ENCODE measurements at regions not wholly inside any gene's neighbourhood (a gene's known extent, or its start where the extent isn't known, plus 50 kb on each side); places are given as distances from the start of the nearest gene placed in this dataset.

DNA sequence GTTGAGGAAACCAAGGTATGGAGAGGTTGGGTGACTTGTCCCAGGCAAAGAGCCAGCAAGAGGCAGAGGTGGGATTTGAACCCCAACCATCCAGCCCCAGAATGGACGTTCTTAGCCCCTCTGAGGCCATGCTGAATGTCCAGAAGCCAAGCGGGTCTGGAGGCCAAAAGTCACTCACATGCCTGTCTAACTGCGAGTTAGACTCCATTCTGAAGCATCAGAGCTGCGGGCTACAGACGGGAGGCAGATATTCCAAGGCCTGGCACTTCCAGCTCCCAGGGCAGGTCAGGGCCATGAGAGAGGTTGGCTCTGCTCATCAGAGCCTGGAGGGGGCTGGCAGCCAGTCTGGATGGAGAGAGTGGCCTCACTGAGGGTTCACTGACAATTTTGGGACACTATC, 616.5 kb downstream of the BRD1 start:
- H3K9me1 ChIP-seq (ENCODE audit: insufficient read depth, low read length): no peaks in the 10 kb centered on the region
- TF ChIP-seq, protein P1, sequence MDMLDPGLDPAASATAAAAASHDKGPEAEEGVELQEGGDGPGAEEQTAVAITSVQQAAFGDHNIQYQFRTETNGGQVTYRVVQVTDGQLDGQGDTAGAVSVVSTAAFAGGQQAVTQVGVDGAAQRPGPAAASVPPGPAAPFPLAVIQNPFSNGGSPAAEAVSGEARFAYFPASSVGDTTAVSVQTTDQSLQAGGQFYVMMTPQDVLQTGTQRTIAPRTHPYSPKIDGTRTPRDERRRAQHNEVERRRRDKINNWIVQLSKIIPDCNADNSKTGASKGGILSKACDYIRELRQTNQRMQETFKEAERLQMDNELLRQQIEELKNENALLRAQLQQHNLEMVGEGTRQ (IDR thresholded peaks at IDR 0.05; ENCODE audit: low read depth, low read length): no peak
- TF ChIP-seq NFE2L2 (IDR thresholded peaks at IDR 0.05; ENCODE audit: low read depth, low read length): no peak
- no peak for TF ChIP-seq CEBPB (IDR thresholded peaks at IDR 0.05; ENCODE audit: low read depth, low read length)
- TF ChIP-seq POLR2A (IDR thresholded peaks at IDR 0.05; ENCODE audit: low read depth, low read length): no peak
- no peak for TF ChIP-seq SMC3 (IDR thresholded peaks at IDR 0.05; ENCODE audit: low read depth, low read length)
- TF ChIP-seq RCOR1 (IDR thresholded peaks at IDR 0.05; ENCODE audit: insufficient replicate concordance, low read length): no peak
- TF ChIP-seq MAZ (IDR thresholded peaks at IDR 0.05; ENCODE audit: borderline replicate concordance, low read depth, low read length): no peak
- TF ChIP-seq MXI1 (IDR thresholded peaks at IDR 0.05; ENCODE audit: borderline replicate concordance, low read depth, low read length): no peak
- TF ChIP-seq FOS (IDR thresholded peaks at IDR 0.05; ENCODE audit: low read depth, low read length): no peak
- TF ChIP-seq, protein P2, sequence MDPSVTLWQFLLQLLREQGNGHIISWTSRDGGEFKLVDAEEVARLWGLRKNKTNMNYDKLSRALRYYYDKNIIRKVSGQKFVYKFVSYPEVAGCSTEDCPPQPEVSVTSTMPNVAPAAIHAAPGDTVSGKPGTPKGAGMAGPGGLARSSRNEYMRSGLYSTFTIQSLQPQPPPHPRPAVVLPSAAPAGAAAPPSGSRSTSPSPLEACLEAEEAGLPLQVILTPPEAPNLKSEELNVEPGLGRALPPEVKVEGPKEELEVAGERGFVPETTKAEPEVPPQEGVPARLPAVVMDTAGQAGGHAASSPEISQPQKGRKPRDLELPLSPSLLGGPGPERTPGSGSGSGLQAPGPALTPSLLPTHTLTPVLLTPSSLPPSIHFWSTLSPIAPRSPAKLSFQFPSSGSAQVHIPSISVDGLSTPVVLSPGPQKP (IDR thresholded peaks at IDR 0.05; ENCODE audit: borderline replicate concordance, low read depth, low read length): no peak
- TF ChIP-seq MAFK (IDR thresholded peaks at IDR 0.05; ENCODE audit: low read depth, low read length): no peak
- no peak for TF ChIP-seq CTCF (conservative IDR thresholded peaks at IDR 0.05; ENCODE audit: low read depth, low read length)
- TF ChIP-seq RAD21 (IDR thresholded peaks at IDR 0.05; ENCODE audit: low read length): no peak
- TF ChIP-seq CHD1 (IDR thresholded peaks at IDR 0.05; ENCODE audit: low read depth, low read length): no peak
- no peak for TF ChIP-seq BHLHE40 (IDR thresholded peaks at IDR 0.05; ENCODE audit: low read depth, low read length)
- no peak for TF ChIP-seq RFX5 (IDR thresholded peaks at IDR 0.05; ENCODE audit: low read depth, low read length)
- peaks cover 77% of the 10 kb centered on the region for H3K9me3 ChIP-seq (ENCODE audit: control insufficient read depth, insufficient read depth, low read length)
- in situ Hi-C loops (cut with MboI; ENCODE audit: low sequenced_read_pairs): no loop called here
- H3K36me3 ChIP-seq (ENCODE audit: control insufficient read depth, insufficient read depth, low read length): no peaks in the 10 kb centered on the region
- DNase-seq (no peak), ATAC-seq (ENCODE audit: low read depth) (no peak)
- H3K27me3 ChIP-seq (ENCODE audit: control insufficient read depth, insufficient read depth, low read length): no peaks in the 10 kb centered on the region
- H4K8ac ChIP-seq (ENCODE audit: low read depth in 2 of 2, low read length in 2 of 2): no peak overlapping the region
- no peak overlapping the region for H2AK9ac ChIP-seq (replicated peaks; ENCODE audit: low read depth, low read length, poor library complexity)
- dilution Hi-C loops (cut with HindIII; ENCODE audit: low sequenced_read_pairs, unreplicated experiment): no loop called here
- no peak overlapping the region for H3K14ac ChIP-seq (replicated peaks; ENCODE audit: low read depth, low read length)
- H3K4me2 ChIP-seq (ENCODE audit: low read depth, low read length): no peak overlapping the region
- no peaks in the 10 kb centered on the region for H4K20me1 ChIP-seq (ENCODE audit: insufficient read depth, low read length)
- H3K18ac ChIP-seq (ENCODE audit: low read depth, low read length): no peak overlapping the region
- H2BK20ac ChIP-seq (ENCODE audit: low read depth, low read length): no peak overlapping the region
- H4K5ac ChIP-seq (ENCODE audit: low read depth, low read length): no peak overlapping the region
- 40% methylated on average over 2 of the region's 5 CpGs; no CpG with 5 or more reads in 1 of the 2 experiments for WGBS, 2 experiments (ENCODE audit: extremely low coverage in 2 of 2, insufficient read length in 1 of 2)
- no peak overlapping the region for H4K91ac ChIP-seq (ENCODE audit: insufficient read depth, low read depth, low read length)
- no peak overlapping the region for H2BK120ac ChIP-seq (ENCODE audit: low read depth, low read length)
- BruUV-seq (replicated peaks): no TSS peak
- intact Hi-C loops (cut with micrococcal nuclease): no loop called here
- H3K4me3 ChIP-seq (ENCODE audit: insufficient read depth, low read depth, low read length): no peak overlapping the region
- ChIA-PET POLR2A (ENCODE audit: unreplicated experiment) (no interaction called here), CTCF (no interaction called here)
- no peak overlapping the region for H3K4ac ChIP-seq (ENCODE audit: low read depth, low read length)
- no peak overlapping the region for H2BK5ac ChIP-seq (ENCODE audit: low read depth, low read length, poor library complexity, severe bottlenecking)
- no peaks in the 10 kb centered on the region for H3K4me1 ChIP-seq (ENCODE audit: control insufficient read depth, insufficient read depth, low read length)
- no peaks in the 10 kb centered on the region for H3K79me1 ChIP-seq (ENCODE audit: low read depth in 1 of 2, low read length in 2 of 2)
- no peak overlapping the region for H2BK15ac ChIP-seq (ENCODE audit: low read depth, low read length)
- no peak overlapping the region for H3K56ac ChIP-seq (ENCODE audit: extremely low read depth, insufficient read depth, low read length)
- H3K23ac ChIP-seq (ENCODE audit: low read depth, low read length): no peak overlapping the region
- H2AFZ ChIP-seq (replicated peaks; ENCODE audit: low read length, poor library complexity): no peak overlapping the region
- no peak overlapping the region for H2AK5ac ChIP-seq (ENCODE audit: low read depth, low read length)
- no peak overlapping the region for H3K27ac ChIP-seq (ENCODE audit: insufficient read depth, low read length)
- no peak overlapping the region for H3K9ac ChIP-seq (ENCODE audit: low read depth, low read length)

All from IMR-90 (cell line).